ENCODE measurements at regions not wholly inside any gene's neighbourhood (a gene's known extent, or its start where the extent isn't known, plus 50 kb on each side); places are given as distances from the start of the nearest gene placed in this dataset.

DNA sequence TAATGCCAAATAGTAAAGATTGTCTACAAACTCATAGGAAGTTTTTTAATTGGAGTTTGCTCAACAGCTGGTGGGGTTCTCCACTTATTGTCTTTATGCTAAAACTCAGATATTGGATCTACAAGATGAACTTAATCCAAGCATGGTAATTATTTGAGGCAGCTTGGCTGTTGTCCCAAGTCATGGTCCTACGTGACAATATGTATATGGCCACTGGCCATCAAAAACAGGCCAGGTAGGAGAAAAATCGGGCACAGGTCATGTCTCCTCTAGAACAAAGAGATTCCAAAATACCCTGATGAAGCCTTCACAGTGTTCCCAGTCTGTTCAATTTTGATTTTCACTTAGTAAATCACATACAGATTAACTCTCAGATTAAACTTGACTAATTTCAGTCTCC lies 606.4 kb downstream of the TNS3 start:
- Histone ChIP-seq H3K27me3 (no peaks in the 10 kb centered on the region), H3K4me1 (no peaks in the 10 kb centered on the region), H3K36me3 (no peaks in the 10 kb centered on the region), H3K27ac (no peak overlapping the region), H3K4me3 (no peak overlapping the region), H3K9me3 (no peaks in the 10 kb centered on the region)
- ATAC-seq (no peak), DNase-seq (no peak)
- TF ChIP-seq, protein P1, sequence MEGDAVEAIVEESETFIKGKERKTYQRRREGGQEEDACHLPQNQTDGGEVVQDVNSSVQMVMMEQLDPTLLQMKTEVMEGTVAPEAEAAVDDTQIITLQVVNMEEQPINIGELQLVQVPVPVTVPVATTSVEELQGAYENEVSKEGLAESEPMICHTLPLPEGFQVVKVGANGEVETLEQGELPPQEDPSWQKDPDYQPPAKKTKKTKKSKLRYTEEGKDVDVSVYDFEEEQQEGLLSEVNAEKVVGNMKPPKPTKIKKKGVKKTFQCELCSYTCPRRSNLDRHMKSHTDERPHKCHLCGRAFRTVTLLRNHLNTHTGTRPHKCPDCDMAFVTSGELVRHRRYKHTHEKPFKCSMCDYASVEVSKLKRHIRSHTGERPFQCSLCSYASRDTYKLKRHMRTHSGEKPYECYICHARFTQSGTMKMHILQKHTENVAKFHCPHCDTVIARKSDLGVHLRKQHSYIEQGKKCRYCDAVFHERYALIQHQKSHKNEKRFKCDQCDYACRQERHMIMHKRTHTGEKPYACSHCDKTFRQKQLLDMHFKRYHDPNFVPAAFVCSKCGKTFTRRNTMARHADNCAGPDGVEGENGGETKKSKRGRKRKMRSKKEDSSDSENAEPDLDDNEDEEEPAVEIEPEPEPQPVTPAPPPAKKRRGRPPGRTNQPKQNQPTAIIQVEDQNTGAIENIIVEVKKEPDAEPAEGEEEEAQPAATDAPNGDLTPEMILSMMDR (IDR thresholded peaks at IDR 0.05): no peak
- intact Hi-C loops (cut with DNase I): no loop called here

DNA sequence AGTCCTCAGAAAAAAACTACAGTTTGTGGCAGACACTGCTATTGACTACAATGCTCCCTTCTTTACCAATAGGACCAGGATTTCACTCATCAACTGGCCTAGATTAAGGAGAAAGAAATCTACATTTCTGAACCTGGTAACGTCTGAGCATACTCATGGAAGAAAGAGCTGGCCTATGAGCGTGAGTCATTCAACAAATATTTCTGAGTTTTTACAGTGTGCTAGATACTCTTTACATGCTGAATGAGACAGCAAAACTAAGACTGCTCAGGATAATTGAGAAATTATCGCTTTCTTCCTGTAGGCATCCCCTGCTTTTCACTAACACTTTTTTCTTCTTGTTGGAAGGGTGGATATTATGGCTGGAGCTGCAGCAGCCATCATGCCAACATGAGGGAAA lies 609.7 kb downstream of the TNS3 start:
- Histone ChIP-seq H3K27me3 (no peaks in the 10 kb centered on the region), H3K36me3 (no peaks in the 10 kb centered on the region), H3K4me3 (no peak overlapping the region), H3K9me3 (peaks cover 0 to 7% of the 10 kb centered on the region in 2 donors), H3K4me1 (no peaks in the 10 kb centered on the region), H3K27ac (no peak overlapping the region)
- TF ChIP-seq, protein P1 (IDR thresholded peaks at IDR 0.05): no peak
- DNase-seq: no peak
- intact Hi-C loops (cut with DNase I): no loop called here
- ATAC-seq: no peak

DNA sequence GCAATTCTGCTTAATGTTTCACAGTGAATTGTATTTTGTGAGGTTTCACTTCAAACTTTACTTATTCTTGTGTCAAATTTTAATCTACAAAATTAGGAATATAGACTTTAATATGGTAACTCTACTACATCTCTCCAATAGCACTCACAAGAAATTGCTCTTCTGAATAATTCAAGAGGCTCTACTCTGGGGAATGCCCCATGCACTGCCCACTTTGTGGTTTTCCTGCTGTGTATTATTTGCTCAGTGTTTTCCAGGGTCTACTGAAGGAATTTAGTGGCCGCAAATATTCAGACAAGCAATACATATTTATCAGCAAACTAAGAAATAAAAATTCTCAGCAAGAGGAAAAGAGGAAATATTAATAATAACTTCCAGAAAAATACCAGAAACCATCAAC lies 611.4 kb downstream of the TNS3 start:
- ATAC-seq: no peak
- no peak for DNase-seq
- no peaks in the 10 kb centered on the region for H3K27me3 ChIP-seq
- intact Hi-C loops (cut with DNase I): no loop called here
- H3K9me3 ChIP-seq: peaks cover 0 to 23% of the 10 kb centered on the region in 2 donors
- H3K4me3 ChIP-seq: no peak overlapping the region
- no peaks in the 10 kb centered on the region for H3K36me3 ChIP-seq
- H3K27ac ChIP-seq: no peak overlapping the region
- TF ChIP-seq, protein P1 (IDR thresholded peaks at IDR 0.05): no peak
- no peaks in the 10 kb centered on the region for H3K4me1 ChIP-seq

DNA sequence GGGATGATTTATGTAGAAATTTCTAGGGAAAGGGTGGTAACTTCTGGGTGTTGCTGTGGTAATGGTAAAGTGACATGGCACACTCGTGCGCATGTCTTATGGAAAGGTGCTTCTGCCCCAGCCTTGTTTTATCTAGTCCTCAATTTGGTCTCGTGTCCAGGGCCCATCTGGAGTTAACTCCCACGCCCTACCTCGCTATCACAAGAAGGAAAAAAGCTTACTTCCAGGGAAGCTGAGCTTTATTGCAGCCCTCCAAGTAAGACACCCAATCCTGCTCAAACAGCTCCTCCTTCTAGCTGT lies 611.8 kb downstream of the TNS3 start:
- H3K36me3 ChIP-seq: no peaks in the 10 kb centered on the region
- TF ChIP-seq, protein P1 (IDR thresholded peaks at IDR 0.05): no peak
- H3K4me3 ChIP-seq: no peak overlapping the region
- no peak overlapping the region for H3K27ac ChIP-seq
- DNase-seq (no peak), ATAC-seq (no peak)
- H3K4me1 ChIP-seq: no peaks in the 10 kb centered on the region
- H3K27me3 ChIP-seq: no peaks in the 10 kb centered on the region
- intact Hi-C loops (cut with DNase I): no loop called here
- H3K9me3 ChIP-seq: peaks cover 0 to 27% of the 10 kb centered on the region in 2 donors

DNA sequence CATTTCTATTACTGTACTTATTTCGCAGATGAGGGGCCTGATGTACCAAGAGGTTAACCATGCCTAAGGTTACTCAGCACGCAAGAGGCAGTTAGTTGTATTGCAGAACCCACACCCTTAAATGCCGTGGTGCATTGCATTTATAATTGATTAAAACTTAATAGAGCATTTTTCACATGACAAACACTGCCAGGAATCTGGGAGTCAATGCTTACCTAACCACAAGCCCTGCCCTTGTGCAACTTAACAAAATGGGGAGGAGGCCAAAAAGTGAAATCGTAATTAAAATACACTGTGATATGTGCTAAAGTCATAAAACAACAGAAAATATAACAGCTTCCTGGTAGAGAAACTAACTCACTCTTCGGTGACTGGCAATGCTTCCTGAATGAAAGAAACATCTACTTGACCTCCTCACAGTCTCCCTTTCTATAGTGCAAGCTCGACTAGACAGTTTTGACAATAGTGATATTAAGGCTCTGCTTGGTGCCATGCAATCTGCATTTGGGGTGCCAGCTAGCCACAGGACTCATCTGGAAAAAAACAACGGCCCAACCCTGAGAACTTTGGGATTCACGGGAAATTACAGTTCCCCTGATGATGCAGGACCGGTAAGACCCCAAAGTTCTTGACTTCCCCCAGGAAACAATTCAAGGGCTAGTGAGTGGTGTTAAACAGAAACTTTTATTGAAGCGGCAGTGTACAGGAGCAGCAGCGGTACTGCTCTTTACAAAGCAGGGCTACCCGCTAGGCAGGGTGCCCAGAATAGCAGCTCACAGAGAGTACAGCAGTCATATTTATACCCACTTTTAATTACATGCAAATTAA lies 612.4 kb downstream of the TNS3 start:
- TF ChIP-seq, protein P1 (IDR thresholded peaks at IDR 0.05): no peak
- H3K9me3 ChIP-seq: peaks cover 0 to 32% of the 10 kb centered on the region in 2 donors
- no peak for DNase-seq
- intact Hi-C loops (cut with DNase I): no loop called here
- H3K4me1 ChIP-seq: no peaks in the 10 kb centered on the region
- no peak overlapping the region for H3K27ac ChIP-seq
- ATAC-seq: no peak
- no peak overlapping the region for H3K4me3 ChIP-seq
- H3K27me3 ChIP-seq: no peaks in the 10 kb centered on the region
- H3K36me3 ChIP-seq: no peaks in the 10 kb centered on the region

Measured in left lung (tissue), 4 donors.